ENCODE measurements at regions not wholly inside any gene's neighbourhood (a gene's known extent, or its start where the extent isn't known, plus 50 kb on each side); places are given as distances from the start of the nearest gene placed in this dataset.

GRCh38 chr4:54585321-54586000 lies 72.3 kb upstream of the KIT start:
- Histone ChIP-seq H3K9ac (replicated peaks in 1 of 4; ENCODE audit: extremely low read depth in 1 of 4, low read depth in 3 of 4, low read length in 3 of 4) (no peak overlapping the region), H3K27ac (ENCODE audit: low read depth, low read length) (no peak overlapping the region), H3K23ac (ENCODE audit: insufficient read length) (no peak overlapping the region), H2BK120ac (replicated peaks; ENCODE audit: low read depth, low read length) (no peak overlapping the region), H2BK12ac (ENCODE audit: low read depth, low read length) (no peak overlapping the region), H3K56ac (replicated peaks; ENCODE audit: insufficient read length, low read depth, low read length) (no peak overlapping the region), H3K23me2 (ENCODE audit: low read depth, low read length) (no peaks in the 10 kb centered on the region), H3K14ac (ENCODE audit: insufficient read length) (no peak overlapping the region), H3K9me3 (ENCODE audit: insufficient read depth in 2 of 2, low read depth in 1 of 2, low read length in 1 of 2) (no peaks in the 10 kb centered on the region), H3K4me3 (ENCODE audit: extremely low read depth in 1 of 4, insufficient read depth in 2 of 4, low read depth in 3 of 4, low read length in 4 of 4) (no peak overlapping the region), H4K91ac (replicated peaks; ENCODE audit: insufficient read length, low read length) (no peak overlapping the region), H3K36me3 (ENCODE audit: control insufficient read depth in 2 of 4, insufficient read depth in 4 of 4, low read length in 3 of 4) (no peaks in the 10 kb centered on the region), H3K4me1 (replicated peaks in 1 of 4; ENCODE audit: control insufficient read depth in 3 of 4, insufficient read depth in 4 of 4, low read length in 3 of 4) (peaks cover 0 to 2% (median under 1%) of the 10 kb centered on the region in 4 experiments; a peak in 2 of 7 replicates), H2AFZ (ENCODE audit: low read length) (no peak overlapping the region), H3K27me3 (replicated peaks in 1 of 4; ENCODE audit: control insufficient read depth in 3 of 4, extremely low read depth in 1 of 4, insufficient read depth in 3 of 4, low read length in 3 of 4) (no peaks in the 10 kb centered on the region), H2BK5ac (ENCODE audit: low read depth, low read length) (no peak overlapping the region), H3K18ac (ENCODE audit: extremely low read depth, low read length) (no peak overlapping the region), H3K79me1 (ENCODE audit: low read depth, low read length) (no peaks in the 10 kb centered on the region), H4K8ac (ENCODE audit: extremely low read depth, insufficient read depth, low read length) (no peak overlapping the region), H4K20me1 (replicated peaks in 1 of 2; ENCODE audit: control insufficient read depth in 1 of 2, insufficient read depth in 2 of 2, low read length in 2 of 2) (no peaks in the 10 kb centered on the region), H3K4ac (replicated peaks; ENCODE audit: insufficient read length, low read depth, low read length) (no peak overlapping the region), H2BK20ac (ENCODE audit: low read length) (no peak overlapping the region), H2AK5ac (ENCODE audit: low read depth, low read length) (no peak overlapping the region), H3K4me2 (ENCODE audit: insufficient read depth in 1 of 2, low read depth in 2 of 2, low read length in 2 of 2) (no peak overlapping the region), H2BK15ac (ENCODE audit: low read length) (no peak overlapping the region), H3K79me2 (ENCODE audit: control insufficient read depth in 1 of 2, insufficient read depth in 2 of 2, low read length in 2 of 2) (no peaks in the 10 kb centered on the region), H4K5ac (ENCODE audit: insufficient read length, low read depth, low read length) (no peak overlapping the region)
- no peak for FAIRE-seq
- WGBS, 2 experiments (ENCODE audit: extremely low coverage in 1 of 2, insufficient coverage in 1 of 2, insufficient read length in 1 of 2, insufficient replicate concordance in 2 of 2, low coverage in 1 of 2, low lambda C conversion rate in 2 of 2, missing lambda C conversion rate in 1 of 2), result 93% methylated on average over 8 of the region's 8 CpGs; no CpG with 5 or more reads in 1 of the 2 experiments
- TF ChIP-seq EZH2 (IDR thresholded peaks at IDR 0.05; ENCODE audit: low read depth, low read length, severe bottlenecking), result no peak
- TF ChIP-seq GTF2F1 (IDR thresholded peaks at IDR 0.05; ENCODE audit: borderline replicate concordance, low read depth, low read length), result no peak
- TF ChIP-seq TAF7 (optimal IDR thresholded peaks at IDR 0.05; ENCODE audit: borderline replicate concordance, low read depth, low read length), result no peak
- no peak for TF ChIP-seq SAP30 (IDR thresholded peaks at IDR 0.05; ENCODE audit: insufficient read depth, insufficient replicate concordance, low read length)
- no peak for TF ChIP-seq BACH1 (IDR thresholded peaks at IDR 0.05; ENCODE audit: low read length)
- TF ChIP-seq BRCA1 (IDR thresholded peaks at IDR 0.05; ENCODE audit: low read depth, low read length), result no peak
- no peak for TF ChIP-seq ATF2 (IDR thresholded peaks at IDR 0.05; ENCODE audit: low read length)
- no peak for TF ChIP-seq MAX (IDR thresholded peaks at IDR 0.05)
- TF ChIP-seq EP300 (IDR thresholded peaks at IDR 0.05; ENCODE audit: borderline replicate concordance in 1 of 2, low read depth in 2 of 2, low read length in 2 of 2), result no peak
- DNase-seq (ENCODE audit: low read depth in 1 of 2, low spot score in 2 of 2), result no peak
- CTCF ChIA-PET (ENCODE audit: partially characterized antibody), result interaction anchor here (0.9 kb wide), 1 partner anchor 252 kb away, joined by 3 read pairs; no protein-coding TSS in a partner anchor
- POLR2A ChIA-PET (ENCODE audit: partially characterized antibody), result no interaction called here
